ENCODE measurements at regions not wholly inside any gene's neighbourhood (a gene's known extent, or its start where the extent isn't known, plus 50 kb on each side); places are given as distances from the start of the nearest gene placed in this dataset.

DNA sequence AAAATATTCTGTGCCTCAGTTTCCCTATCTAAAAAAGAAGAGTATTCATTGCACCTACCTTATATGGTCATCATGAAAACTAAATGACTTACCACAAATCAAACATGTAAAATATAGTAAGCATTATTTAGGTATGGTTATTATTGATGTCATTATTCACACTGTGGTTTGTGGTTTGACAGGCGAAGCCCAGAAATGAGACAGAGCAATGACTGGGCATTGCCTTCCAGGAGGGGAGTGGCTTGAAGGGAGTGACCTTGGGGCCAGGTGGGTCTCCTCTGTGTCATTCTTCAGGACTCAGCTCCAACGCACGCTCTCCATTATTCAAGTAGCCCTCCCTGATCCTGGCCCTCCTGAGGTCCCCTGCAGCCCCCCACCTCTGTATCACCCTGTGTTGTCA, 133.7 kb downstream of the DMRTA2 start:
- no peak for DNase-seq

DNA sequence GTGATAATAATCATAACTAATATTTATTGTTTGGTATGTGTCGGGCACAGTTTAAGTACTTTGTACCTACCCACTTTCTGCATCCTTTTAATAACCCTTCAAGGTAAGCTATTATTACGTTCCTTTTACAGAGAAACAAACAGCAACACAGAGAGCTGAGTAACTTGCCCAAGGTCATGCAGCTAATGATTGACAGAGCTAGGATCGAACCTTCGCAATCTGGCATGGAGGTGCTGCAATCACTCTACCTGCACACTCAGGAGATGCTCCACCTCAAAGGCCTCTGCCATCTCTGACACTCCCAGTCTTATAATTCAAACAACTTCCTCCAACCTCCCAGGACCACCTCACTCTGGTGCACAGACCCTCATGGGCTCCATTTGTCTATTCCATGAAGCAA, 137.2 kb downstream of the DMRTA2 start:
- DNase-seq: no peak

DNA sequence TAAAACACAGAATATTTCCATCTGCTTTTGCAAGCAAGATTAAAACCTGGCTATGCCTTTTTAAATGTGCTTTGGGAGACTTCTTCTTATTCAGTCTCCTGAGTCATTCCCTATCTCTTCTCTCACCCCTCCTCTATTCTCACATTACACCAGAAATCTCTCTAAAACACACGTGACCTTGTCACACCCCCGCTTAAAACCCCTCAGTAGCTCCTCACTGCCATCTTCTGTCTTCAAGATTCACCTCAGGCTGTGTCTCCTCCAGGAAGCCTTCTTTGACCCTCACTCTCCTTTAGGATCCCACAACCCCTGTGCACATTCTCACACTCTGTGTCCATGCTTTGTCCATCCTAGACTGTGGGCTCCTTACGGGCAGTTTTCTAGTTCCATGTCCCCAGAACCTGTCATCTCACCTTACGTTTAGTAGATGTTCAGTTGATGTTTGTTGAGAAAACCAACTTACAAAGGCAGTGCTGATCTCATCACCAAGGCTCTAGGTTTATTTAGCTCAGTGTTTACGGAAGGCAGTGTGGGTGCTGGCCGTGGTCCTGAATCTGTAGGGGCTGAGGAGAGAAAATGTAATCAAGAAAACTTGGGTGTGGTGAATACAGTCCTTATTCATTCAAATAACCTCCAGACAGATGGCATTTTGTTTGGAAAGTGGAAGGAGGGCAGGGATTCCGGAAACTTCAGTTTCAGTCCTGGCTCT, 143.5 kb downstream of the DMRTA2 start:
- DNase-seq: no peak

DNA sequence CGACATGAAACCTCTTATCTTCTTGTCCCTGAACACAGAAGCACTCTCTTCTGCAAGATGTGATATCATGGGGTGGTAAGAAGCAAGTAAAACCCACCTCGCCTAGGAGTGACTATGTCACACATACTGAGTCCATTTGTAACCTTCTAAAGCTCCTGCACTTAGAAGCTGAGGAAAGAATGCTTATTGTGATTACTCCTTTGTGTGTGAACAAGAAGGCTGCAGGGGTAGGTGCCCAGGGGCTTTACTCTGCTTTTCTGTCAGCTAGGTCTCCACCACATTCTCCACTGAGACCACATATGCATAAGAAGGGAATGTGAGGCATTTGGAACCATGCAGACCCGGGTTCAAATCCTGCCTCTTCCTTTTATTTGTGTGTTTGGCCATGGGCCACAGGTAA, 144.3 kb downstream of the DMRTA2 start:
- no peak for DNase-seq

DNA sequence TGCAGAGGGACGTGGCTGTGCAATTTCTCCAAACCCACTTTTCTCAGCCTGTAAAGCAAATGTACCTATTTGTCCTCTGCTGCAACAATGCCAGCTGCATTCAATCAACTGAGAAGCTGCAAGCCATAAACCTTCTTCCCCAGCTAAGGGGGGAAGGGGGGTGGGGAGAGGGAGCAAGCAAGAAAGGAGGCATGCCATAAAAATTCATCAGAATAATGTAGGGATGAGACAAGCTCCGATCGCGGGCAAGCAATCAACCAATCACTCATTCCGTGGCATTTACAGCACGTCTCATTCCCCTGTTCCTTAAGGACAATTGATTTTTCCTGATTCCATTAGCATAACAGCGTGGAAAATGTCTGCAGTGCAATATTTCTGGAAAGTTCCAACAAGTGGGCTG, 144.8 kb downstream of the DMRTA2 start:
- DNase-seq: no peak

DNA sequence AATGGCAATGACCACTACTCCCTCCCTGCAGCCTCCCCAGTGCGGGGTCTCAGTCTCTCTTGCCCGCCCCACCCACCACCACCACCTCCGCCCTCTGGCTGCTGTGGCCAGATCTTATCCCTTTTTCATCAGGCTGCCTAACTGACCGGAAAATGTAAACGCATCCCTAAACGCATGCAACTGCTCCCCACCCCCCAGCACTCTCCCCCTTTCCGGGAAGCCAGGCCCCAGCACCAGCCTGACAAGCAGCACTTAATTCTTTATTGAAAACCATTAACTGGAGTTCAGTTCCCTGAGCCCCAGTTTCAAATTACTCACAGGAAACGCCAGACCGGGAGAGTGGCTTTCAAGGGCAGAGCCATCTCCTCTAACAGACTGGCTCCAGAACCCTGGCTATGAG, 147.7 kb downstream of the DMRTA2 start:
- DNase-seq: no peak

DNA sequence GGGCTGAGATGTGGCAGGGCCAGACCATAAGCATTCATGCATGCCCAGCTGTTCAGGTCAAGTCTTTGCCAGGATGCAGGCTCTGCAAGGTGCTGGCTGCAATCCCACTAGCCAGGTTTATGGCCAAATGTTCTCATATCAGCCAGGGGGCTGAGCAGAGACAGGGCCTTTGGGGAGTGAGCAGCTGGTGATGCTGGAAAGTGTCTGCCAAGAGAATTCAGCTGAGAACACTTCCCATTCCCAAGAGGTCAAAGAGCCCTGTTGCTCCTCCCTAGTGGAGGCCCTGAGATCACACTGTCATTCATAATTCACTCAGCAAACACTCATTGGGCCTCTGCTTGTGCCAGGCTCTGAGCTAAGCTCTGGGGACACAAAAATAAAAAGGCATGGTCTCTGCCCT, 150.3 kb downstream of the DMRTA2 start:
- no peak for DNase-seq

DNA sequence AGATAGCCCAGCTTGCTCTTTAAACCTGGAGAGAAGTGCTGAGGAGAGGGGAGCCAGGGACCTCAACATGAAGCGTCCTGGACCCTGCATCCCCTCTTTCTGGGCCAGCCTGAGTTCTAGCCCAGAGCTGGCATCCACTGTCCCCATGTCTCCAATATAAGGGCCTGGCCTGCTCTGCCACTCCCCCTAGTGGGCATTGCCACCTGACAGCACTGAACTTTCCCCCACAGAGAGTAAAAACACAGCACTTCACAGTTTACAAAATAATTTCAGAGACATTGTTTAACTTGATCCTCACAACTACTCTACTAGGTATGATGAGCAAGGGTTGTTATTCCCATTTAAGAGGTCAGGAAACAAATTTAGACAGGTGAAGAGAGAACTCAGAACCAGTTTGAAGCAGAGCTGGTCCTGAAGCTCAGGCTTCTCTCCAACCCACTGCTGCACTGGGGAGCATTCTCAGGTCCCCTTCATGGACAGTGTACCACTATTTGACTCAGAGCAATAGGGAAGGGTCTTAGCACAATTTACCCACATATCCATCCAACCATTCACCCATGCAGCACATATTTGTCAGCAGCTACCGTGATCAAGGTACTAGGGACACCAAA, 151.2 kb downstream of the DMRTA2 start:
- DNase-seq: no peak

DNA sequence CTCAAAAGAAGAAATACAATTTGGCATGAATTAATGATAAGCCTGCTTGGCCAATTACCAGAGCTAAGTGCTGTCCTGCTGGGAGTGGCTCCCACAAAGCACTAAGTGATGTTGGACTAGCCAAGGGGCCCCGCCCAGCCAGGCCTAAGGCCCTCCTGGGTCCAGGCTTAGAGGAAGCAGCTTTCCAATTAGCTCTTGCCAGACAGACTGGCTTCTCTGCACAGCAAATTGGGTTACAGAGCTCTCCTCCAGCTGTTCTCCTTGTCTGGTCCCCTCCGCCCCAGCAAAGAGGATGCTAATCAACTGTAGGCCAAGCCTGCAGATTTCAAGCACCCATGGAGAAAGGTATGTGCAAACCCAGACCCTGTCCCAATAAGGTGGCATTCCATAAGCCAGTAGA, 151.9 kb downstream of the DMRTA2 start:
- DNase-seq: no peak

DNA sequence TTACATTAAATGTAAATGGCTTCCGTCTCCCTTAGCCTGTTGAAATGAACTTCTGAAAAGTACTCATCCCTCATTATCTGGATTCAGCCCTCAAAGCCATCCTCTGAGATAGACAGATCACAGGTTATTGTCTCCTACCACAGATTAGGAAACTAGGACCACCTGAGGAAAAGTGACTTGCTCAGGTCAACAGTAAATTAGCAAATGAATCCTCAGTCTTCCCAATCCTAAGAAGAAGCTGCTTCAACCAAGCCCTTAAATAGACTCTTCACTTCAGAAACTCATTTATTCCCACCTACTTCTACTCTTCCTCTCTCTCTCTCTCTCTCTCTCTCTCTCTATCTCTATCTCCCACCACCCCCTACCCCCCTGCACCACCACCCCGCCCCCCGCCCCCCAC, 152.3 kb downstream of the DMRTA2 start:
- no peak for DNase-seq

DNA sequence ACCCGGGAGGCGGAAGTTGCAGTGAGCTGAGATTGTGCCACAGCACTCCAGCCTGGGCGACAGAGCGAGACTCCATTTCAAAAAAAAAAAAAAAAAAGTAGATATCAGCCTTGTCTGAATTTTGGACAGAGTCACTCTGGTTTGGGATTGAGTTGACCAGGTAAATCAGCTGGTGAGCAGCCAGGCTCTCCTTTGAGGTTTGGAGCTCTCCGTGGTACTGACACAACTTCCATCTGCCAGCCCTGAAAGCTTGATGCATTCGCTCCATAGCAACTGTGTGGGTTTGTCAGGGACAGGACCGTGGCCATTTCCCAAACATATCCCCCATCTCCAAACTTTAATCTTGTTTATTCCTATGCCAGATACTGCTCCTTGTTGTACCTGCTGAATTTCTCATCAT, 155.2 kb downstream of the DMRTA2 start:
- DNase-seq: no peak

DNA sequence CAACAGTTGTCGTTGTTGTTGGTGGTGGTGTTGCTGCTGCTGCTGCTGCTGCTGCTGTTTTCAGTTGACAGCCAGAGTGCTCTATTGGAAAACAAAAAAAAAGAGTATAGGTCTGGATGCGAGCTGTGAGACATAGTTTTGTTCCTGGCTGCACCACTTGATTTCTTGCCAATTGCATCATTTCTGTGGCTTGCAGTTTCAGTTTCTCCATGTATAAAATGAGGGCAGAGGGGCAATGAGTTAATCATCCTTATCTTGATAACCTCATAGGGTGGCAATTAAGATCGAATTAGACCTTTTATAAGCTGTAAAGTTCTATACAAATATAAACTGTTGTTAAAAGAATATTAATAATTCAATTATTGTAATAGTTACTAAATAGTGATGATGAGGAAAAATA, 156.7 kb downstream of the DMRTA2 start:
- DNase-seq: no peak

DNA sequence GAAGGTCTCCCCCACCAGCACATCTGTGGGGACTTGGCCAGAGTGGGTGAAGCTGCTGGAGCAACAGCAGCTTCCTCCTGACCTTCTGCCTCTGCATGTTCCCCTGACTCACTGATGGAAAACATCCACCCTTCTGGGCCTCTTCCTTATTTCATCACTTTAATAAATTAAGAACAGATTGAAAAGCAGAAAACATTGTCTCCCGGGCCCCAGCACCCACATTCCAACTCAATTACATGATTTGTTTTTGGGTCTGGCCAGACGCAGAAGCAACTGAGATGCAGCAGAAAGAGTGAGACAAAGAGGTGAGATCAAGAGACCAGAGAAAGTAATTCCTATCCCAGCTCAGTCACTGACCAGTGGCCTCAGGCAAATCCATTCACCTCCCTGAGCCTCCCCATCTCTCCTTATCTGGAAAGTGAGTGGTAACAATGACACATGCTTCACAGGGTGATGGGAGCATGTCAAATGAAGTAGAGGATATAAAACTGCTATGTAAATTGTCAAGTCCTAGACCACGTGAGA, 157.1 kb downstream of the ELAVL4 start:
- no peak for DNase-seq

DNA sequence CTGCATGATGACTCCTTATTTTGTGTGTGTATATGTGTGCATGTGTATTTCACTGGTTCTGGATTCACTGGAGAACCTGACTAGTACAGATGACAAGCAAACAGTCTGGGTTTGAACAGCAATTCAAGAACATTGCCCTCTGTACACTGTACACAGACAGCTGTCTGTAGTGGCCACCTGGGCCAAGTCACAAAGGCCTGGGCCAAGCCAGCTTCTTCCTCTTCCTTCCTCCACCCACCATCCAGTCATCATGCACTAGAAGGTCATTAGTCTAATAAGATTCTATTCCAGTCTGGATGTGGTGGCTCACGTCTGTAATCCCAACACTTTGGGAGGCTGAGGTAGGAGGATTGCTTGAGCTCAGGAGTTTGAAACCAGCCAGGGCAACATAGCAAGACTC, 155.9 kb downstream of the ELAVL4 start:
- DNase-seq: no peak

DNA sequence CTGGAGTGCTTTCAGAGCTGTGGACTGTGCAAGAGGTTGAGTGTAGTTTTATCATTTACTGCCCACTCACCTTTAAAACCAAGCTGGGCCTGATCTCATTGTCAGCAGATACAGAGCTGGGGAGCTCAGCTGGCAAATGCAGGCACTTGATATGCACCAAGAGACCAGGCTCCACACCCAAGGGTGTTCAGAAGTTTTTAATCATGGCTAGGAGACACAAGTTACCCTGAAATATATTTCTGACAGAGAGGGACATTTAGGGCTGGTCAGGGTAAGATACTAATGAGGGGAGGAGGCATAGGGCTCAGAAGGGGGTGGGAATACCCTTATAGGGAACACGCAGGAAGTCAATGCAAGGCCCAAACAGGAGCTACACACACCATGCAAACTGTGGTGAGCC, 153.7 kb downstream of the ELAVL4 start:
- no peak for DNase-seq

DNA sequence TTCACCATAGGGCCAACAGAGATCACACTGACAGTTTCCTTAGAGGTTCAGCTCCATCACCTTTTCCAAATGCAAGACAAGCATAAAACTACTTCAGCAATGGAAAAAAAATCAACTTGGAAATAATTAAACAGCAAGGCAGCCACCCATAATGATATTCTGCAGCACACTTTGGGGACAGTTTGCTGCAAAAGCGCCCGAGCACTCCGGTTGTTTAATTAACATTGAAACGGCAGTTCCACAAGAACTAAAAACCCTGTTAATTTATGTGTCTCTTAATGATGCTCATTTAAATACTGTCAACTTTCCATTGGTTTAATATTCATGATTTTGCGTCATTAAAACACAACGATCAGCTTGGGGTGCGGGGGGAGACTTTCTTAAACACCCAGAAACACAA, 153.2 kb downstream of the ELAVL4 start:
- DNase-seq: no peak

DNA sequence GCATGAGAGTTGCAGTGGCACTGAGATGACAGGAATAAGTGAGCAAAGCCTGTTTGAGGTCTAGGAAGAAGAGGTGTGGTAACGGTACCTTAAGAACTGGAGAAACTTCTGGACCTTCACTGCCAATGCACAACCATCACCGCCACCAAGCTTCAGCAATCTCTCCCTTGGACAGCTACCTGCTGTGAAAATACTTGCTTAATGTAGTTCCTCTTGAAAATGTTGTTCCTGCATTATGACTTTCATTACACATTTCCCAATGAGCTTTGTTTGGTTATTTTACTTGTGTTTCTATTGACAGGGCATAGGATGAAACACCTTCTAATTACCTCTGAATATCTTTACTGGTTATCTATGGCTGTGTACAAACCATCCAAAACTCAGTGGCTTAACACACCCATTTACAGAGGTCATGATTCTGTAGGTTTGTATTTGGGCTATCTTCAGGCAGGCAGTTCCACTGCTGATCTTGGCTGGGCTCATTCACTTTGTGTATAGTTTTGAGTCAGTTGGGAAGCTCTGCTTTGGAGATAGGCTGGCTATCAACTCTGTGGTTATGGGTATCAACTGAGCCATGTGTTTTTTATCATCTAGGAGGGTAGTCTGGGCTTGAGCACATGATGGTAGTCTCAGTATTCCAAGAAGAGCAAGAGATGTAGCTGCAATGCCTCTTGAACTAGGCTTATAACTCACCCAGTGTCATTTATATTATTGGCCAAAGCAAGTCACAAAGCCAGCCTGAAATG, 149.4 kb downstream of the ELAVL4 start:
- DNase-seq: no peak

DNA sequence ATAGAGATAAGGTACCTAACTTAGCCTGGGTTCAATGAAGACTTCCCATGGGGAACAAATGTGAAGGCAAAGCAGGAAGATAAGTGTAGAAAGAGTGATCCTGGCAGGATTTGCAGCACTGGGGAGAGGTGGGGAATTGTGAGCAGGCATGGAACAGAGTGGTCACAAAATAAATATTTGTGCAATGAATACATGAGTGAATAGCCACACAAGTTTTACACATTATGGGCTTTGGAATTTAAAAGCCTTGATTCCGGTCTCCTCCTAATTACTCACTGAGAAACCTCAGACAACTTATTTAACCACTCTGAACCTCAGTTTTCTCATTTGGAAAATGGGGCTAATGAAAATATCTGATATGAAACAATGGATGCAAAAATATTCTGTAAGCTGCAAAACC, 148.3 kb downstream of the ELAVL4 start:
- no peak for DNase-seq

All from NCI-H226 (cell line).